T-helper 2 cell treated with Interferon-gamma antibody and Interleukin-4, amounts not matched to agents 5 μg/mL and 100 μg/mL, for 36 hours (primary cell): ENCODE measurements at regions not wholly inside any gene's neighbourhood (a gene's known extent, or its start where the extent isn't known, plus 50 kb on each side); places are given as distances from the start of the nearest gene placed in this dataset.

Experiments
- DNase-seq: peaks from one replicate; pipeline ENCODE4 v3.0.0; 2021; ENCODE audit warnings: low spot score
- H3K27ac Mint-ChIP-seq: one replicate; pipeline ENCODE4 v1.8.0; 2021; ENCODE audit warnings: mild to moderate bottlenecking, mixed read lengths
- H3K27me3 Mint-ChIP-seq: one replicate; pipeline ENCODE4 v1.8.0; 2021; ENCODE audit warnings: low read depth, mixed read lengths
- H3K36me3 Mint-ChIP-seq: one replicate; pipeline ENCODE4 v1.8.0; 2021; ENCODE audit warnings: low read depth, mixed read lengths
- H3K4me1 Mint-ChIP-seq: one replicate; pipeline ENCODE4 v1.8.0; 2021; ENCODE audit warnings: low read depth, mixed read lengths
- H3K4me3 Mint-ChIP-seq: one replicate; pipeline ENCODE4 v1.8.0; 2022; ENCODE audit warnings: mild to moderate bottlenecking, moderate library complexity, mixed read lengths
- H3K9me3 Mint-ChIP-seq: one replicate; pipeline ENCODE4 v1.8.0; 2021; ENCODE audit warnings: mixed read lengths

DNA sequence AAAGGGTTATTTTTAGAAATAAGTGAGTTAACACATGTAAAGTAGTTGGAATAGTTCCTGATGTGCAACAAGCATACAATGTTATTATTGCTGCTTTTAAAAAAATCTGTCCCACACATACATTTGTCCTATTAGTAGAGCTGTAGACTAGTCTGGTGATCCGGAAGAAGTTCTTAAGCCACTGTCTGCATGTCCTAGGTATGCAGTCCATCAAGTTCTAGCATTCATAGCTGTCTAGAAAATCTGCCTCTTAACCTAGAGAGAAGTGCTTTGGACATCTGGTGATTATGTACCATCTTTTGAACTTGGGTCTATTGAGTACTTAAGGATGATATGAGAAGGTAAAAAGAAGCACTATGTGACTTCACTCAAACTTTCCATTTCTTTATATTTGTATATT, 439.9 kb upstream of the NAALADL2 start:
- no peak overlapping the region for H3K4me3 Mint-ChIP-seq
- H3K27ac Mint-ChIP-seq, result no peak overlapping the region
- no peaks in the 10 kb centered on the region for H3K4me1 Mint-ChIP-seq
- no peak for DNase-seq
- H3K9me3 Mint-ChIP-seq, result no peaks in the 10 kb centered on the region
- H3K36me3 Mint-ChIP-seq, result no peaks in the 10 kb centered on the region
- no peaks in the 10 kb centered on the region for H3K27me3 Mint-ChIP-seq

DNA sequence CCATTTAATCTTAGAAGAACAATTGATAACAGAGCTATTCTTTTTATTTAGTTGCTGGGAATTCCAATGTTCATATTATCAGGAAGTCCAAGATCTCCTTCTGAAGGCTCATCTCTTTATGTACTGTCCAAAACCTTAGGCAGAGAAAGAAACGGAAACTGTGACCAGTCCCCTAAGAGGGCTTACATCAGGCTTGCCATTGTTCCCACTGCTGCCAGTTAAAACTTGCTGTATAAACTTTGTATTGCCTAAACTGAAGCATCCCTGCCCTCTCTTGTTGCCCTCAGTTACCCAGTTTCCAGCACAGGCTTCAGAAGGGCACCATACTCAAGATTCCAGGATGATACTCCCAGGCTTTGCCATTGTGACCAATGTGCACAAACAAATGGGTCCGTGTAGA, 435.2 kb upstream of the NAALADL2 start:
- no peak for DNase-seq
- no peaks in the 10 kb centered on the region for H3K27me3 Mint-ChIP-seq
- H3K4me3 Mint-ChIP-seq, result no peak overlapping the region
- no peaks in the 10 kb centered on the region for H3K36me3 Mint-ChIP-seq
- no peaks in the 10 kb centered on the region for H3K4me1 Mint-ChIP-seq
- no peaks in the 10 kb centered on the region for H3K9me3 Mint-ChIP-seq
- no peak overlapping the region for H3K27ac Mint-ChIP-seq

DNA sequence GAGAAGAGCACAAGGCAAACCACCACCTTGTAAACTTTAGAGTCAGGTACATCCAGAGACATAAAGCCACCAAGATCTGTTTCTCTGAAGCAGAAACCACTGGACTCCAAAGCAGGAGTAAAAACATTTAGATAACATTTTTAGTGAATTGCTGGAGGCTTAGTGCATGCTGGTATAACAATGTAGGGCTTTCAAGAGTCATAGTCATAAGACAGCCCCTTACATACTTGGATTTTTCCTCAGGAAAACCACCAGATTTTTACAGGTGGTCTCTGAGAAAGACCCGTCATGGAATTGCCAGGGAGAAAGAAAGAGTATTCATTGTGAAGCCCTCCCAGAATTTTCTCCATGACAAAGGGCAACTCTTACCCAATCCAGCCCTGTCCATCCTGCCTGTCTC, 434.5 kb upstream of the NAALADL2 start:
- Mint-ChIP-seq H3K27ac (no peak overlapping the region), H3K27me3 (no peaks in the 10 kb centered on the region), H3K36me3 (no peaks in the 10 kb centered on the region), H3K4me1 (no peaks in the 10 kb centered on the region), H3K4me3 (no peak overlapping the region), H3K9me3 (no peaks in the 10 kb centered on the region)
- no peak for DNase-seq

DNA sequence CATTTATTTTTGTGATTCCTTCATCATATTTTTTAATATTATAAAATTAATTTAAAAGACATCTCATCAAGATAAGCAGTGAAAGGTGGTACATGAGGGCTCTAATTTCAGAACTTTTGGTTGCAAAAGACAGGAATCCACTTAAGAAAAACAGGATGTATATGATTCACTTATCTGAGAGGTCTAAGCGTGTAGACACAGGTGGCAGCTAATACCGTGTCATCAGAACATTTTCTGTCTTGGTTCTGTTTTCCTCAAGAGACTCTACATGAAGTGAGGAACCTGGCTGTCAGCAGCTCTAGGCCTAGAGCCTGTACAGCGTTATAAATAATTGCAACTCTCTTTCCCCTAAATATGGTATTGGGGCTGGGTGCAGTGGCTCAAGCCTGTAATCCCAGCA, 433.7 kb upstream of the NAALADL2 start:
- Mint-ChIP-seq H3K9me3 (no peaks in the 10 kb centered on the region), H3K27ac (no peak overlapping the region), H3K36me3 (no peaks in the 10 kb centered on the region), H3K4me1 (no peaks in the 10 kb centered on the region), H3K4me3 (no peak overlapping the region), H3K27me3 (no peaks in the 10 kb centered on the region)
- DNase-seq, result no peak

DNA sequence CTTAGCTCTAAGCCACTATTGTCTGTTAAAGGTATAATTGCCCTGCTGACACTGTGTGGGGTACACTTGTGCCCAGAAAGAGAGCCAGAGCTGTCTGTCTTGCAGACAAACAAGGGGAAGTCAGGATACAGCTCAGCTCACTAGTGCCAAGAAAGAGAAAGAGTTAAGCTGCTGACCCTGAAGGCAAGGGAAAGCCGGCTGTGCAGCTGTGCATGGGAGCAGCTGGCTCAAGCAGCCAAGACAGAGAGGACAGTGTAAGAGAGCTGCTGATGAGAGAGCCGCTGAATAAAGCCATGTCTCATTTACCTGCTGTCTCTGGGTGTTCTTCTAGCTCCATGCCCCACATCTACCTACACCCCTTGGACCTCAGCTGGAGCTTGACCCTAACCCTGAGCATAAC, 428.1 kb upstream of the NAALADL2 start:
- no peak overlapping the region for H3K4me3 Mint-ChIP-seq
- no peaks in the 10 kb centered on the region for H3K4me1 Mint-ChIP-seq
- no peaks in the 10 kb centered on the region for H3K9me3 Mint-ChIP-seq
- no peaks in the 10 kb centered on the region for H3K27me3 Mint-ChIP-seq
- no peak for DNase-seq
- H3K36me3 Mint-ChIP-seq, result no peaks in the 10 kb centered on the region
- H3K27ac Mint-ChIP-seq, result no peak overlapping the region

DNA sequence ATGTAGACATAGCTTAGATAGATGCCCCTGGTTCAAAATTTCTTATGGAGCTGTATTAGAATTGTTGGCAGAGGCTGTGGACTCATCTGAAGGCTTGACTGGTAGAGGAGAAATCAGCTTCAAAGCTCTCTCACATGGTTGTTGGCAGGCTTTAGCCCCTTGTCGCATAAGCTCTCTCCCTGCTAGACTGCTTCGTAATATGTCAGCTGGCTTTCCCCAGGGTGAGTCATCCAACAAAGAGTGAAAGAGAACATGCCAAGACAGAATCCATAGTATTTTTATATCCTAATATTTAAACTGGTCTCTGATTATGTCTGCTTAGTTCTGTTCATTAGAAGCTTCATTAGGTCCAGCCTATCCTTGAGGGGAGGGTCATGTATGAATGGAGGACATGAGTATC, 427.4 kb upstream of the NAALADL2 start:
- H3K36me3 Mint-ChIP-seq, result no peaks in the 10 kb centered on the region
- H3K9me3 Mint-ChIP-seq, result no peaks in the 10 kb centered on the region
- peaks cover 3% of the 10 kb centered on the region for H3K27me3 Mint-ChIP-seq
- H3K4me1 Mint-ChIP-seq, result no peaks in the 10 kb centered on the region
- H3K4me3 Mint-ChIP-seq, result no peak overlapping the region
- no peak overlapping the region for H3K27ac Mint-ChIP-seq
- DNase-seq, result no peak

DNA sequence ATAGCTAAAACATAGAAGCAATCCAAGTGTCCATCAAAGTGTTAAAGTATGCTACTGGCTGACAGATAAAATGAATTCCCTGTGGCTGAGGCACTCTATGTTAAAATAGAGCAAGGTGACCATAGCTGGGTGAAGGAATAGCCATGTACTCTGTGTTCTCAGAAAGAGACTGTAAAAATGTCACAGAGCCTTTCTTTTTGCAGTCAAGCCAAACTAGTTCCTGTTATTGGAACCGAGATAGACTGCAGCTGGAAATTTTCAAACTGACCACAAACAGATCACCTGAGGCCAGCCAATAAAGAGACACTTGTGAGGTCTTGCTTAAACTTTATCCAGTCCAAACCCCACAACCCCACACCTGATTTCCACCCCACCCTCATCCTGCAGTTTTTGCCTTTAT, 422.8 kb upstream of the NAALADL2 start:
- Mint-ChIP-seq H3K27me3 (peaks cover 24% of the 10 kb centered on the region), H3K9me3 (no peaks in the 10 kb centered on the region), H3K27ac (no peak overlapping the region), H3K36me3 (no peaks in the 10 kb centered on the region), H3K4me1 (peaks cover 3% of the 10 kb centered on the region), H3K4me3 (no peak overlapping the region)
- DNase-seq, result no peak

DNA sequence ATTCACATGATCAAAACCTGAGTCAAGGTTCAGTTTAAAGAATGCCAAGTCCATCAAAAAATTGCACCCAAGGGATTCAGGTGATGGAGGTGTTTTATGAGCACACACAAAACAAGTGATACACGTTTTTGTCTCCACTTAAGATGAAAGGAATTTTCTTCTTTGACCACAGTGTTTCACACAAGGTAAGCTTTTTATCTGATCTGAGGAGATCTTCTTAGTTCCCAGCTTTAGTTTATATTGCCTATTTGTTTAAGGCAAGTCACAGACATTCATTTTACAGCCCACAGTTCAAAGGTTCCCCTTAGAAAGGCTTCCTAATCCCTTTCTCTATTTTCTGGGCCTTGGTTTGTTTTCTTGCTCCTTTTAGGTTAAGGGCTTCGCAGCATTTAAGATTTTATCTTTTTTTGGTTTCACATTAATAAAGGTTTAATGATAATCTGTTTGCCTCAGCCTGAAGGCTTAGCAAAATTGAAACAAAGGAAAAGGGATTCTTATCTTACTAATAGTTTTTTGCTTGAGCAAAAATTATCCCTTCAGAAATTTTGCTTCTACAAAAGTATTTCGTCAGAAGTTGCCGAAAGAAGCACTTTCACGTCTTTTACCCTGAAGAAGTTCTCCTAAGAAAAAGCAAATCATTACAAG, 420.5 kb upstream of the NAALADL2 start:
- Mint-ChIP-seq H3K27ac (no peak overlapping the region), H3K9me3 (no peaks in the 10 kb centered on the region), H3K4me1 (peaks cover 6% of the 10 kb centered on the region), H3K4me3 (no peak overlapping the region), H3K36me3 (no peaks in the 10 kb centered on the region), H3K27me3 (peaks cover 33% of the 10 kb centered on the region)
- no peak for DNase-seq

DNA sequence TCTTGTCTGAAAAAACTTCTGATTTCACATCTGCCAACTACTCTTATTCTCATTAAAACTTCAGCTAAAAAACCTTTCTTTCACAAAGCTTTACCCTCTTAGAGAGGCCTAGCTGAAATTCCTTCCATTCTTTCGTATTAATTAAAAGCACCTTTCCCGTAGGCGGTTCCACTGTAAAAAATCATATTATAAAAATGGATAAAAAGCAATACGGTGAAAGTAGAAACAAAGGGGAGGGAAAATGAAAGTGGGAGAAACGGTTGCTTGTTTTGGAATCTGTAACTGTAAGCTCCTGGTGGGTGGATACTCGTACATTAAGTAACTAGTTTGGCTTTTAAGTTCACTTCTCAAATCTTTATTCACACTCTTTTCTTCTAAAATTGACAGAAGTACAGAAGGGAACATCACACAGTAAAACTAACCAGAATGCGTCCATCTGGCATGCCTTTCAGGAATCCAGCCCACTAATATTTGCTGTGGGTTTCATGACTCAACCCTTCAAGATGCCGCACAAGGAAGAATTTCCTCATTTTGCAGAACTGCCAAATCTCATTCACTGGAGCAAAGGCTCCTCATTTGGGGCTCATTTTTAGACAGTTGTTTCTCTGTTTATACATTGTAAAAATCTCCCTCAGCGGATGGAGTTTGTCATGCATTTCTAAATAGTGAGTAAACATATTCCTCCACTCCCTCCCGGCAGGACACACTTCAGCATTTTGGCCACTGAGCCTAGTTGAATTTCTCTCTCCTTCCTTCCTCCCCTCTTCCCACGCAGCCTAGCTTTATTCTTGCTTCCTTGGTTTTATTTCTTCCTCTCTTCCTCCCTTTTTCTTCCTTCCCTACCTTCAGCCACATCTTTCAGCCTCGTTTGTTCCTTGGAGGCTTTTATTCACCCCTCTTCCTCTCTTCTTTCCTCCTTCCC, 419.5 kb upstream of the NAALADL2 start:
- Mint-ChIP-seq H3K4me3 (peak overlapping the region; percentile 40), H3K36me3 (no peaks in the 10 kb centered on the region), H3K27ac (no peak overlapping the region), H3K9me3 (no peaks in the 10 kb centered on the region), H3K27me3 (peaks cover 33% of the 10 kb centered on the region), H3K4me1 (peaks cover 6% of the 10 kb centered on the region)
- DNase-seq, result no peak

DNA sequence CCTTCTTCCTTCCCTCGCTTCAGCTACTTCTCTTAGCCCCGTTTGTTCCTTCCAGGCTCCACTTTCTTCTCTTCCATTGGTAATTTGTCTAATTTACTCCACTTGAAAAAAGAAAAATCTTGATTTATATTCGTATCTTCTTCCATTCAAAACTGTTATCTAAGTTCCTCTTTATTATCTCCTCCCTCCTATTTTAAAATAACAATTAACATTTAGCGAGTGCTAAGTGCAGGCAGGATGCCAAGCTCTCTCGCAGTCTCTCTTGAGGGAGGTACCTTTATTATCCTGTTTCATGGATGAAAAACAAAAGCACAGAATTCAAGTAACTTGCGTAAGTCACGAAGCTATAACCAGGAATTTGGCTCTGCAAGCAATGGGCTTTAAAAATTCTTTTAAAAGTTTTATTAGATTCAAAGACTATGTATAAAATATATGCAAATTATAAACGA, 418.9 kb upstream of the NAALADL2 start:
- H3K4me1 Mint-ChIP-seq, result peaks cover 6% of the 10 kb centered on the region
- no peaks in the 10 kb centered on the region for H3K9me3 Mint-ChIP-seq
- no peaks in the 10 kb centered on the region for H3K36me3 Mint-ChIP-seq
- peaks cover 33% of the 10 kb centered on the region for H3K27me3 Mint-ChIP-seq
- peak overlapping the region; percentile 54 for H3K4me3 Mint-ChIP-seq
- H3K27ac Mint-ChIP-seq, result no peak overlapping the region
- no peak for DNase-seq

DNA sequence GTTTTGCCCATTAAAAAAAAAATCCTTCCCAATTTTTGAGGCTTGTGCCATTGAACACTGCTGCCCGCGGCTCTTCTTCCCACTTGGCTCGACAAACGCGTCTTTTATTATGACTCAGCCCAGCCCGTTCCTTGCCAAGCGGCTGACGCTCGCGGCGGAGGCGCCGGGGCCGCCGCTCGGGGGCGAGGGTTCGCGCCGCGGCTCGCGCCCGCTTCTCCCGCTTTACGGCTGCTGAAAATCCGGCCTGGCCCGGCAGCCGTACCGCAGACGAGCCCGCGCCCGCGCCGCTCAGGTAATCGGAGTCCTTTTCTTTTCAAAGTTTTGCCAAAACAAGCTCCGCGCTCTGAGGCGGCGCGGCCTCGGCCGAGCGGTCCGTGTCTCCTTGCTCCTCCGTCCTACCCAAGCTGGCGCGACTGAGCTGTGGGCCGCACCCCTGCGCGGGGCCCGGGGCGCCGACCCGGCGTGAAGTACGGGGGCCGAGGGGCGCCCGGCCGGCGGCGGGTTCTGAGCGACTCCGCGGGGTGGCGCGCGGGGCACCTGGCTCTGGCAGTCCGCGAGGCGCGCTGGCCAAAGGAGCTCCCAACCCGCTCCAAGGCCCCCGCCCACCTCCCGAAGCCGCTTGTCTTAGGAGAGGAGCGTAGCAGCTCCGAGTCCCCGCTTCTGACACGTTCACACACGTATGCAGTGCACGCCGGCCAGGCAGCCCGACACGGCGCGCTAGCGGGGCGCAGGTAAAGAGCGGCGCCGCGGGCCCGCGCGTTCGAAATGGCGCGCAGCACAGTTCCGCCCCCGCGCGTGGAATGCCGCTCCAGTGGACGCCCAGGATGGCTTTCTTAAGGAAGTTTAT, 418.2 kb upstream of the NAALADL2 start:
- Mint-ChIP-seq H3K27me3 (peaks cover 33% of the 10 kb centered on the region), H3K9me3 (no peaks in the 10 kb centered on the region), H3K36me3 (no peaks in the 10 kb centered on the region), H3K4me1 (peaks cover 6% of the 10 kb centered on the region), H3K4me3 (peak overlapping the region; percentile 83), H3K27ac (no peak overlapping the region)
- DNase-seq, result peak; percentile 59

DNA sequence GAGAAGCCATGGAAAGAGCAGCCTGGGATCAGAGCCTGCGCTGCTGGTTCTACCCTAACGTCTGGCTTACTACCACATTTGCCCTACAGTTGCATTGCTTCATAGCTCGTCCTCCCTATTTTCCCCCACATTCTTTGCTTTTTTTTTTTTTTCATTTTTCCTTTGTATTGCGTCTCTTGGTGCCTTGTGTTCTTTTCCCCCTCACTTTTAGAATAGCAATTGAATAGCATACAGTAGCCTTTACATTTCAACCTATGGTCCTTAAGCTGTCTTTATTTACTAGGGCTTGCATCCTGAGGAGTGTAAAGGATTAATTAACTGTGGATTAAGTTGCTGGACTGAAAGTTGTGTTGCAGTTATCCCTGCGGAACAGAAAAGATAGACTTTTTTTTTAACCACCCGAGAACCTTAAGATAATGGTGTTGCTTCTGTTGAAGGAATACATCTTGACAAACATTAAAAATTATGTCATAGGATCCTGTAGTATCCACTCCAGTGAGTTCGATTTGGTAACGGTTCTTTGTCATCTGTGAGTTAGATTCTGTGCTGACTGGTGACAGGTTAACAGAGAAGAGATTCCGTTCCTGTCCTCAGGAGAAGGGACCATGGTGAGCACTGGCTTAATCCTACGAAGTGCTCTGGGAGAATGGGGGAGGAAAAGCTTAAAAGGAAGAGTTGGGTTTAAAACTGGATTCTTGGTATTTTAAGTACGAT, 417.4 kb upstream of the NAALADL2 start:
- Mint-ChIP-seq H3K4me3 (peak overlapping the region; percentile 83), H3K27ac (no peak overlapping the region), H3K9me3 (no peaks in the 10 kb centered on the region), H3K36me3 (no peaks in the 10 kb centered on the region), H3K27me3 (peaks cover 29% of the 10 kb centered on the region), H3K4me1 (peaks cover 6% of the 10 kb centered on the region)
- no peak for DNase-seq

DNA sequence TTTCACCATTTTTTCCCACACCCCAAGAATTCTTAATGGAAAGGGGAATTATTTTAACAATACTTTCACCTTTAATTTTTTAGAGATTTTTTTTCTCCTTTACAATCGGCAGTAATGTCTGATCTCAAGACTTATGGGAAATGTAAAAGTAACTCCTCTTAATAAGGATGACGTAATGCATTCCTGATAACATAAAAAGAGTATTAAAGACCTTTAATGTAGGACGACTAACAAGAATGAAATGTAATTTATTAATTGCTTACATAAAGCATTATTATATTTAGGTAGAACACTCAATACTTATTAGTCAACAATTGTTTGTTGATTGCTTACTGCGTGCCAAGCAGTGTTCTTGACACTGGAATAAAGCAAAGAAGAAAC, 416.8 kb upstream of the NAALADL2 start:
- Mint-ChIP-seq H3K27me3 (peaks cover 28% of the 10 kb centered on the region), H3K27ac (no peak overlapping the region), H3K36me3 (no peaks in the 10 kb centered on the region), H3K9me3 (no peaks in the 10 kb centered on the region), H3K4me3 (no peak overlapping the region), H3K4me1 (peaks cover 6% of the 10 kb centered on the region)
- no peak for DNase-seq
